Psoas muscle (tissue), 7 donors: ENCODE measurements at regions not wholly inside any gene's neighbourhood (a gene's known extent, or its start where the extent isn't known, plus 50 kb on each side); places are given as distances from the start of the nearest gene placed in this dataset.

Source experiments
- ATAC-seq, 4 donors: fragments of 200-7000 bp; cut with Tn5 transposase; one replicate each; pipeline ENCODE4 v1.9.1; 2020; ENCODE audit warnings: moderate library complexity in 3 of 4, mild to moderate bottlenecking in 2 of 4
- DNase-seq, 2 donors: peaks; one replicate each; pipeline ENCODE4 v3.0.0-alpha.2; 2020
- H3K27ac ChIP-seq: fragments of 200-600 bp; one replicate; pipeline ENCODE4 v1.8.0; 2022
- H3K27me3 ChIP-seq, 3 donors: fragments of 200-600 bp in 1 of 3; one replicate each; pipeline versions ENCODE4 v1.6.1 to v1.8.0; 2013 to 2022; ENCODE audit warnings: low read length in 2 of 3, mild to moderate bottlenecking in 2 of 3, moderate library complexity in 1 of 3; ENCODE audit not compliant: insufficient read depth in 3 of 3
- H3K36me3 ChIP-seq, 2 donors: fragments of 200-600 bp in 1 of 2; one replicate each; pipeline versions ENCODE4 v1.6.1 to v1.8.0; 2013 to 2022; ENCODE audit warnings: low read depth in 1 of 2, mild to moderate bottlenecking in 1 of 2, moderate library complexity in 1 of 2; ENCODE audit not compliant: insufficient read depth in 1 of 2
- H3K4me1 ChIP-seq: fragments of 200-600 bp; one replicate; pipeline ENCODE4 v1.8.0; 2022
- H3K4me3 ChIP-seq: fragments of 200-600 bp; one replicate; pipeline ENCODE4 v1.8.0; 2022; ENCODE audit warnings: mild to moderate bottlenecking
- H3K9me3 ChIP-seq: fragments of 200-600 bp; one replicate; pipeline ENCODE4 v1.8.0; 2022
- whole genome bisulfite sequencing, 3 donors: extraction: QIAGEN DNeasy Blood & Tissue Kit; methylation state at CpG; one replicate each; pipeline versions ENCODE4 v1.1.6 to v1.1.7; 2013; 5-methylcytosine and 5-hydroxymethylcytosine counted together
- intact Hi-C, 2 donors: fragments of 100-400 bp; cut with DNase I; formaldehyde crosslinking; loops; one replicate each; pipeline versions ENCODE4 v1.11.0 to v1.14.2; 2022
- TF ChIP-seq, protein P1 (sequence below): fragments of 200-600 bp; IDR thresholded peaks from one replicate; pipeline ENCODE4 v1.8.0; 2022; ENCODE audit warnings: antibody characterized with exemption
- donor health status: healthy with polysubstance abuse.
- donor health status: DM: no; HTN: no; CAD: no; lungs with moderate emphysema.
- donor health status: Bipolar disorder and iron deficiency.
- donor health status: healthy.
- donor health status: DM: yes; HTN: yes; CAD: no.
- donor health status: DM: no; HTN: no; CAD: no.
- donor health status: DM: yes; HTN: yes; CAD: no.

- peaks cover 77% of the 10 kb centered on the region for H3K4me1 ChIP-seq
- no peaks in the 10 kb centered on the region for H3K9me3 ChIP-seq
- 56 to 72% (median 57%) methylated on average over 16 to 18 of the region's 18 CpGs for WGBS, 3 donors
- DNase-seq (no peak), ATAC-seq (peak in 1 of 4 donors; percentile 6)
- no peaks in the 10 kb centered on the region for H3K36me3 ChIP-seq
- H3K27me3 ChIP-seq, result no peaks in the 10 kb centered on the region
- intact Hi-C loops, result loop anchor here in 1 of 2 donors (5.0 kb wide), 2 partner anchors 35 to 90 kb away; no protein-coding TSS in a partner anchor
- peak overlapping the region; percentile 83 for H3K27ac ChIP-seq
- TF ChIP-seq, protein P1, sequence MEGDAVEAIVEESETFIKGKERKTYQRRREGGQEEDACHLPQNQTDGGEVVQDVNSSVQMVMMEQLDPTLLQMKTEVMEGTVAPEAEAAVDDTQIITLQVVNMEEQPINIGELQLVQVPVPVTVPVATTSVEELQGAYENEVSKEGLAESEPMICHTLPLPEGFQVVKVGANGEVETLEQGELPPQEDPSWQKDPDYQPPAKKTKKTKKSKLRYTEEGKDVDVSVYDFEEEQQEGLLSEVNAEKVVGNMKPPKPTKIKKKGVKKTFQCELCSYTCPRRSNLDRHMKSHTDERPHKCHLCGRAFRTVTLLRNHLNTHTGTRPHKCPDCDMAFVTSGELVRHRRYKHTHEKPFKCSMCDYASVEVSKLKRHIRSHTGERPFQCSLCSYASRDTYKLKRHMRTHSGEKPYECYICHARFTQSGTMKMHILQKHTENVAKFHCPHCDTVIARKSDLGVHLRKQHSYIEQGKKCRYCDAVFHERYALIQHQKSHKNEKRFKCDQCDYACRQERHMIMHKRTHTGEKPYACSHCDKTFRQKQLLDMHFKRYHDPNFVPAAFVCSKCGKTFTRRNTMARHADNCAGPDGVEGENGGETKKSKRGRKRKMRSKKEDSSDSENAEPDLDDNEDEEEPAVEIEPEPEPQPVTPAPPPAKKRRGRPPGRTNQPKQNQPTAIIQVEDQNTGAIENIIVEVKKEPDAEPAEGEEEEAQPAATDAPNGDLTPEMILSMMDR, result no peak
- H3K4me3 ChIP-seq, result no peak overlapping the region
Measured at GRCh38 chr17:77422104-77422747, 281.5 kb downstream of the SEC14L1 start.

DNA sequence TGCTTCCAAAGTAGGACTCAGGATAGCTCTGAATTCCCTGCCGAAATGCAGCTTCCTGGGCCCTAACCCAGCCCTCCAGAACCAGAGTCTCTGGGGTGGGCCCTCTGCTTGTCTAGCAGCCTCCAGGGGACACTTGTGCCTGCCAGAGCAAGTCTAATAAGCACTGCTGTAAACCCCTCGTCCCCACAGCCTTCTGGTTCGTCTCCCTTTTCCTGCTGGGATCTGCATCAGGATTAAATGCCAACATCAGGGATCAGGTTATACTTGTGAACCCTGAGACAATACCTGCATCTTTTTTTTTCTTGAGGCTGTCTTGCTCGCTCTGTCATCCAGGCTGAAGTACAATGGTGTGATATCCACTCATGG, 282.0 kb downstream of the SEC14L1 start:
- H3K27ac ChIP-seq, result peak overlapping the region; percentile 83
- TF ChIP-seq, protein P1, result no peak
- no peaks in the 10 kb centered on the region for H3K27me3 ChIP-seq
- intact Hi-C loops, result loop anchor here in 1 of 2 donors (5.0 kb wide), 2 partner anchors 35 to 90 kb away; no protein-coding TSS in a partner anchor
- H3K9me3 ChIP-seq, result no peaks in the 10 kb centered on the region
- no peak overlapping the region for H3K4me3 ChIP-seq
- ATAC-seq, result no peak
- H3K36me3 ChIP-seq, result no peaks in the 10 kb centered on the region
- no peak for DNase-seq
- H3K4me1 ChIP-seq, result peaks cover 82% of the 10 kb centered on the region
- WGBS, 3 donors, result 44 to 63% (median 53%) methylated on average over 4 of the region's 4 CpGs

- no peaks in the 10 kb centered on the region for H3K36me3 ChIP-seq
- H3K27me3 ChIP-seq, result no peaks in the 10 kb centered on the region
- WGBS, 3 donors, result 25 to 42% (median 28%) methylated on average over 31 of the region's 31 CpGs
- peak overlapping the region; percentile 22 for H3K4me3 ChIP-seq
- H3K9me3 ChIP-seq, result no peaks in the 10 kb centered on the region
- peak overlapping the region; percentile 83 for H3K27ac ChIP-seq
- ATAC-seq, result peak; percentile 78 to 81 (median 80)
- intact Hi-C loops, result loop anchor here in 1 of 2 donors (5.0 kb wide), 2 partner anchors 37 to 92 kb away; no protein-coding TSS in a partner anchor
- H3K4me1 ChIP-seq, result peaks cover 92% of the 10 kb centered on the region
- TF ChIP-seq, protein P1, result no peak
- DNase-seq, result peak; percentile 93 to 95
Measured at GRCh38 chr17:77423589-77424451, 283.1 kb downstream of the SEC14L1 start.

- WGBS, 3 donors, result 36 to 44% (median 40%) methylated on average over 15 to 21 of the region's 21 CpGs
- intact Hi-C loops, result loop anchor here (5.0 kb wide), 3 partner anchors 37 to 97 kb away; no protein-coding TSS in a partner anchor
- Histone ChIP-seq H3K4me3 (peak overlapping the region; percentile 22), H3K36me3 (no peaks in the 10 kb centered on the region), H3K27ac (peak overlapping the region; percentile 83), H3K4me1 (peaks cover 98% of the 10 kb centered on the region), H3K9me3 (no peaks in the 10 kb centered on the region), H3K27me3 (no peaks in the 10 kb centered on the region)
- TF ChIP-seq, protein P1, result no peak
- DNase-seq, result peak; percentile 92 to 94
- peak; percentile 2 to 9 (median 4) for ATAC-seq
Measured at GRCh38 chr17:77424585-77425344, 284.0 kb downstream of the SEC14L1 start.
